ENCODE measurements at regions not wholly inside any gene's neighbourhood (a gene's known extent, or its start where the extent isn't known, plus 50 kb on each side); places are given as distances from the start of the nearest gene placed in this dataset.

GRCh38 chr7:130880668-130881067 is 146.7 kb upstream of the KLF14 start:
- no peak for DNase-seq (ENCODE audit: low read depth)

GRCh38 chr7:130881091-130881798 is 147.2 kb upstream of the KLF14 start:
- no peak for DNase-seq (ENCODE audit: low read depth)

- DNase-seq (ENCODE audit: low read depth): no peak
These were observed 147.8 kb upstream of the KLF14 start for GRCh38 chr7:130881799-130882141.

GRCh38 chr7:130882396-130882795 is 148.4 kb upstream of the KLF14 start:
- no peak for DNase-seq (ENCODE audit: low read depth)

- no peak for DNase-seq (ENCODE audit: low read depth)
These were observed 149.9 kb upstream of the KLF14 start for GRCh38 chr7:130883928-130884327.

- no peak for DNase-seq (ENCODE audit: low read depth)
These were observed 150.7 kb upstream of the KLF14 start for GRCh38 chr7:130884437-130885417.

GRCh38 chr7:130886438-130887135 is 152.6 kb upstream of the KLF14 start:
- no peak for DNase-seq (ENCODE audit: low read depth)

GRCh38 chr7:130887182-130887956 is 153.4 kb upstream of the KLF14 start:
- DNase-seq (ENCODE audit: low read depth): no peak

- DNase-seq (ENCODE audit: low read depth): no peak
These were observed 154.0 kb upstream of the KLF14 start for GRCh38 chr7:130887957-130888371.

GRCh38 chr7:130888468-130888867 is 154.5 kb upstream of the KLF14 start:
- DNase-seq (ENCODE audit: low read depth): no peak

GRCh38 chr7:130890176-130891020 is 156.4 kb upstream of the KLF14 start:
- no peak for DNase-seq (ENCODE audit: low read depth)

GRCh38 chr7:130891254-130892094 is 157.5 kb upstream of the KLF14 start:
- DNase-seq (ENCODE audit: low read depth): no peak

GRCh38 chr7:130893441-130893894 is 159.5 kb upstream of the KLF14 start:
- no peak for DNase-seq (ENCODE audit: low read depth)

- no peak for DNase-seq (ENCODE audit: low read depth)
These were observed 160.3 kb upstream of the KLF14 start for GRCh38 chr7:130894146-130894908.

GRCh38 chr7:130894909-130895750 is 161.1 kb upstream of the KLF14 start:
- no peak for DNase-seq (ENCODE audit: low read depth)

- DNase-seq (ENCODE audit: low read depth): no peak
These were observed 162.3 kb upstream of the KLF14 start for GRCh38 chr7:130896051-130896881.

- peak; percentile 59 for DNase-seq (ENCODE audit: low read depth)
These were observed 163.0 kb upstream of the KLF14 start for GRCh38 chr7:130896898-130897514.
